HEK293 (cell line): ENCODE measurements at regions not wholly inside any gene's neighbourhood (a gene's known extent, or its start where the extent isn't known, plus 50 kb on each side); places are given as distances from the start of the nearest gene placed in this dataset.
"Not testable (repeated sequence)": the region's sequence is repeated elsewhere in the genome, so short reads cannot be mapped to it uniquely, and the experiment has no call there.

Experiments used
- CTCF ChIA-PET: fragments of 350-600 bp; formaldehyde crosslinking; extraction: SDS; loops from one replicate; lab custom pipeline; 2021; ENCODE audit warnings: antibody characterized with exemption; lab: Yijun Ruan, JAX
- POLR2A ChIA-PET: fragments of 300-600 bp; formaldehyde crosslinking; extraction: SDS; loops from one replicate; lab custom pipeline; 2020; ENCODE audit warnings: antibody characterized with exemption, inconsistent platforms; lab: Yijun Ruan, JAX
- H3K27ac ChIP-seq: fragments of 200-500 bp; sonication (Bioruptor generic); 2 replicates; pipeline ENCODE4 v1.5.1; 2014; ENCODE audit warnings: low read depth, low read length, control low read depth, inconsistent platforms; ENCODE audit errors: extremely low read depth
- H3K36me3 ChIP-seq, 2 experiments: fragments of 200-500 bp in 1 of 2; sonication (Bioruptor generic) in 1 of 2; 1 replicate in 1 of 2; 2 replicates in 1 of 2; pipeline ENCODE4 v1.5.1; 2014 to 2017; ENCODE audit warnings: inconsistent platforms in 2 of 2, low read length in 2 of 2; ENCODE audit not compliant: control insufficient read depth in 2 of 2, insufficient read depth in 1 of 2
- H3K4me1 ChIP-seq: fragments of 200-500 bp; sonication (Bioruptor generic); 2 replicates; pipeline ENCODE4 v1.5.1; 2014; ENCODE audit warnings: mild to moderate bottlenecking, low read length, inconsistent platforms; ENCODE audit not compliant: control insufficient read depth, insufficient read depth
- H3K4me3 ChIP-seq: 2 replicates; pipeline ENCODE4 v1.5.1; 2011; ENCODE audit warnings: low read depth, mild to moderate bottlenecking, control low read depth, low read length, moderate library complexity
- H3K9me3 ChIP-seq: fragments of 200-500 bp; sonication (Bioruptor generic); 2 replicates; pipeline ENCODE4 v1.5.1; 2014; ENCODE audit warnings: low read depth, low read length, inconsistent platforms; ENCODE audit not compliant: control insufficient read depth, insufficient read depth
- GLI4 ChIP-seq: fragments of 450-650 bp; formaldehyde crosslinking; IDR thresholded peaks from 2 replicates; pipeline ENCODE4 v1.5.1; 2016; ENCODE audit warnings: missing biosample characterization, missing genetic modification characterization
- INSM2 ChIP-seq: fragments of 450-650 bp; formaldehyde crosslinking; IDR thresholded peaks from 2 replicates; pipeline ENCODE4 v1.5.1; 2016; ENCODE audit warnings: missing biosample characterization, missing genetic modification characterization
- REST ChIP-seq: fragments of 450-650 bp; formaldehyde crosslinking; IDR thresholded peaks from 2 replicates; pipeline ENCODE4 v1.5.1; 2016; ENCODE audit warnings: missing biosample characterization, missing genetic modification characterization
- TCF7L2 ChIP-seq: IDR thresholded peaks from 2 replicates; pipeline ENCODE4 v1.6.1; 2011; ENCODE audit warnings: low read depth, mild to moderate bottlenecking, inconsistent platforms, low read length, moderate library complexity, borderline replicate concordance
- TRIM28 ChIP-seq: IDR thresholded peaks from 2 replicates; pipeline ENCODE4 v1.6.1; 2011; ENCODE audit warnings: low read length, control low read depth, borderline replicate concordance
- ZBTB49 ChIP-seq: fragments of 450-650 bp; formaldehyde crosslinking; IDR thresholded peaks from 2 replicates; pipeline ENCODE4 v1.5.1; 2016; ENCODE audit warnings: missing biosample characterization, missing genetic modification characterization, low read depth
- ZFP41 ChIP-seq: fragments of 450-650 bp; formaldehyde crosslinking; IDR thresholded peaks from 2 replicates; pipeline ENCODE4 v1.5.1; 2016; ENCODE audit warnings: missing biosample characterization, missing genetic modification characterization, borderline replicate concordance
- ZNF10 ChIP-seq: fragments of 450-650 bp; formaldehyde crosslinking; IDR thresholded peaks from 2 replicates; pipeline ENCODE4 v1.5.1; 2017; ENCODE audit warnings: missing biosample characterization, missing genetic modification characterization
- ZNF146 ChIP-seq: fragments of 450-650 bp; formaldehyde crosslinking; IDR thresholded peaks from 2 replicates; pipeline ENCODE4 v1.5.1; 2016; ENCODE audit warnings: missing biosample characterization, missing genetic modification characterization
- ZNF274 ChIP-seq, 2 experiments: fragments of 200-500 bp in 1 of 2; fragments of 450-650 bp in 1 of 2; sonication (Bioruptor generic) in 1 of 2; formaldehyde crosslinking in 1 of 2; IDR thresholded peaks; 2 replicates each; pipeline versions ENCODE4 v1.5.1 to v1.6.1; 2014 to 2016; ENCODE audit warnings: borderline replicate concordance in 1 of 2, inconsistent platforms in 1 of 2, low read length in 1 of 2, missing biosample characterization in 1 of 2, missing genetic modification characterization in 1 of 2
- ZNF280C ChIP-seq: fragments of 450-650 bp; formaldehyde crosslinking; IDR thresholded peaks from 2 replicates; pipeline ENCODE4 v1.5.1; 2016; ENCODE audit warnings: missing biosample characterization, missing genetic modification characterization
- ZNF292 ChIP-seq: fragments of 450-650 bp; formaldehyde crosslinking; IDR thresholded peaks from 2 replicates; pipeline ENCODE4 v1.5.1; 2016; ENCODE audit warnings: low read depth, missing biosample characterization, missing genetic modification characterization, borderline replicate concordance
- ZNF302 ChIP-seq: fragments of 450-650 bp; formaldehyde crosslinking; IDR thresholded peaks from 2 replicates; pipeline ENCODE4 v1.5.1; 2016; ENCODE audit warnings: missing biosample characterization, missing genetic modification characterization, low read depth
- ZNF311 ChIP-seq: fragments of 450-650 bp; formaldehyde crosslinking; IDR thresholded peaks from 2 replicates; pipeline ENCODE4 v1.5.1; 2017; ENCODE audit warnings: missing biosample characterization, missing genetic modification characterization, borderline replicate concordance
- ZNF416 ChIP-seq: fragments of 450-650 bp; formaldehyde crosslinking; IDR thresholded peaks from 2 replicates; pipeline ENCODE4 v1.5.1; 2016; ENCODE audit warnings: missing biosample characterization, missing genetic modification characterization
- ZNF571 ChIP-seq: fragments of 450-650 bp; formaldehyde crosslinking; IDR thresholded peaks from 2 replicates; pipeline ENCODE4 v1.5.0; 2017; ENCODE audit warnings: missing biosample characterization, missing genetic modification characterization
- ZNF654 ChIP-seq: fragments of 450-650 bp; formaldehyde crosslinking; IDR thresholded peaks from 2 replicates; pipeline ENCODE4 v1.5.1; 2016; ENCODE audit warnings: low read depth, missing biosample characterization, missing genetic modification characterization
- ZNF692 ChIP-seq: fragments of 450-650 bp; formaldehyde crosslinking; IDR thresholded peaks from 2 replicates; pipeline ENCODE4 v1.5.1; 2016; ENCODE audit warnings: missing biosample characterization, missing genetic modification characterization

GRCh38 chr4:159593681-159594080 lies 490.8 kb downstream of the RAPGEF2 start (continued):
- no peak for TF ChIP-seq ZNF146
- TF ChIP-seq, all 188 proteins: peak for 0

- TF ChIP-seq ZNF280C (no peak), TCF7L2 (no peak), ZNF416 (tag by site-specific recombination) (no peak), ZNF311 (no peak), ZNF692 (no peak), INSM2 (tag by site-specific recombination) (no peak), ZNF10 (tag by site-specific recombination) (no peak), REST (tag by site-specific recombination) (no peak), ZNF571 (tag by site-specific recombination) (no peak), GLI4 (tag by site-specific recombination) (no peak)
- no peak overlapping the region for H3K4me3 ChIP-seq
- ChIA-PET CTCF (no interaction called here), POLR2A (no interaction called here)
- no peaks in the 10 kb centered on the region for H3K9me3 ChIP-seq
- H3K36me3 ChIP-seq: no peaks in the 10 kb centered on the region
- H3K27ac ChIP-seq: no peak overlapping the region
- no peaks in the 10 kb centered on the region for H3K4me1 ChIP-seq
These were observed 491.7 kb downstream of the RAPGEF2 start for GRCh38 chr4:159594576-159594975.

- H3K36me3 ChIP-seq, CTCF ChIA-PET, H3K27ac ChIP-seq, POLR2A ChIA-PET, H3K9me3 ChIP-seq, H3K4me1 ChIP-seq, H3K4me3 ChIP-seq: not testable (repeated sequence)
These were observed 492.2 kb downstream of the RAPGEF2 start for GRCh38 chr4:159595101-159595500.

- Histone ChIP-seq H3K9me3 (no peaks in the 10 kb centered on the region), H3K36me3 (no peaks in the 10 kb centered on the region), H3K27ac (no peak overlapping the region), H3K4me3 (no peak overlapping the region), H3K4me1 (no peaks in the 10 kb centered on the region)
- ChIA-PET CTCF (no interaction called here), POLR2A (no interaction called here)
- TF ChIP-seq ZFP41 (tag by site-specific recombination) (no peak), ZNF302 (tag by site-specific recombination) (no peak), TRIM28 (no peak), ZNF654 (tag by site-specific recombination) (no peak), ZNF292 (tag by site-specific recombination) (no peak), ZBTB49 (tag by site-specific recombination) (no peak), ZNF274 (IDR thresholded peaks at IDR 0.05; ENCODE audit: low read length) (no peak), ZNF274 (tag by site-specific recombination; IDR thresholded peaks at IDR 0.05; ENCODE audit: borderline replicate concordance) (no peak)
These were observed 495.7 kb downstream of the RAPGEF2 start for GRCh38 chr4:159598602-159599001.
